IPS-NIHi7 (cell line): ENCODE measurements at regions not wholly inside any gene's neighbourhood (a gene's known extent, or its start where the extent isn't known, plus 50 kb on each side); places are given as distances from the start of the nearest gene placed in this dataset.
"Not testable (repeated sequence)": the region's sequence is repeated elsewhere in the genome, so short reads cannot be mapped to it uniquely, and the experiment has no call there.

ENCODE experiments used
- DNase-seq: peaks from one replicate; pipeline ENCODE4 v3.0.0; 2012; ENCODE audit warnings: mixed read lengths; ENCODE audit errors: extremely low spot score

GRCh38 chr2:142716463-142717242 is 160.8 kb upstream of the KYNU start:
- DNase-seq, result peak; percentile 55

DNA sequence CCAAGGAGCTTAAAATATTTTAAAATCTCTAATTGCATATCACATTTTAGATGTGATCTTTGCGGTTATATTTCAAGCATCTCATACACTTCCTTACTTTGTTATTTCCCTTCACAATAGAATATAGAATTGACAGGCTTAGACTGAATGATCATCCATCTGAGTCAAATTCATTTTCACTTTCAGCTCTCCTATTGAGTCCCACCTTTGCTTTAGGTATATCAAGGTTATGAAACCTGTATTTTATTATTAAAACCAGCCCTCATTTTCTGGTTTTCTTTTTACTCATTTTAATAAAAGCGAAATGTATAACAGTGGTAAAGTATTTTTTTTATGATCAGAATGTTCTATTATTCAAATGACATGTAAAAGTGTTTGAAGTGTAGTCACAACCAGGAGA is 162.9 kb upstream of the KYNU start:
- DNase-seq, result no peak

GRCh38 chr2:142710336-142710735 is 167.1 kb upstream of the KYNU start:
- DNase-seq, result no peak

GRCh38 chr2:142707318-142707717 is 170.1 kb upstream of the KYNU start:
- no peak for DNase-seq

GRCh38 chr2:142702397-142702796 is 175.1 kb upstream of the KYNU start:
- DNase-seq, result not testable (repeated sequence)

DNA sequence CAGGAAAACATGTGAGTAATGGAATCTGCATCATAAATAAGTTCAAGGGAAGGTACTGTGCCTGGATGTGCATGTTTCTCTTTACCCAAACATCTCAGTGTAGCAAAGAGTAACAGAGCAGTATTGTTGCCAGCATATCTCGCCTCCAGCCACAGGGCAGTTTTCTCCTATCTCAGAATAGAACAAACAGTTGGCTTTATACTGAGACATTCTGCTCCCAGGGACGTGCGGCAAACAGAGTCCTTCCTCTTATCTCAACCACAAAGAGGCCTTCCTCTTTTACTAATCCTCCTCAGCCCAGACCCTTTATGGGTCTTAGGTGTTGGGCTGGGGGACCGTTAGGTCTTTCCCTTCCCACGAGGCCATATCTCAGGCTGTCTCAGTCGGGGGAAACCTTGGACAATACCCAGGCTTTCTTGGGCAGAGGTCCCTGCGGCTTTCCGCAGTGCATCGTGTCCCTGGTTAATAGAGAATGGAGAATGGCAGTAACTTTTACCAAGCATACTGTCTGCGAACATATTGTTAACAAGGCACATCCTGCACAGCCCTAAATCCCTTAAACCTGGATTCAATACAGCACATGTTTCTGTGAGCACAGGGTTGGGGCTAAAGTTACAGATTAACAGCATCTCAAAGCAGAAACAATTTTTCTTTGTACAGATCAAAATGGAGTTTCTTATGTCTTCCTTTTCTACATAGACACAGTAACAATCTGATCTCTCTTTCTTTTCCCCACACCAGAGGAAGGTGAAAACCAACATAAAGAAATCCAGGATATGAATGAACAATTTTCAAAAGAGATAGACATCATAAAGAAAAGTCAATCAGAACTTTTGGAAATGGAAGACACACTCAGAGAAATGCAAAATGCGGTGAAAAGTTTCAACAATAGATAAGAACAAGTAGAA is 181.9 kb upstream of the KYNU start:
- DNase-seq, result not testable (repeated sequence)

DNA sequence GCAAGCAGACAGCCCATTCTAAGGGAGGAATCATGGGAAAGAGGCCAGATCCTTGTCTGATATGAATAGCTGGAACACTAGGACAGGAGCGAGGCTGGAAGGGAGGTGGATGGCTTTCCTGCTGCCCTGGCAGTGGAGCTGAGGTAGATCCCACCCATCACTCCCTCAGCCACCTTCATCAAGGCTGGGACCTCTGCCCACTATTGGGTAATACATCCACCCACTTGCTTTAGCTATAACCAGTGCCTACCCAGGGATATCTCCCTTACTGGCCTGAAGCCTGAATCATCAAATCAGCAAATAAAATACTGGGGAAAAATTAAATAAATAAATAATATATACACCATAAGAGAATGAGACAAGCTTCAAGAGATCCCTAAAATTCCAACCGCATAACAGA is 183.2 kb upstream of the KYNU start:
- DNase-seq, result no peak

GRCh38 chr2:142693171-142693950 is 184.1 kb upstream of the KYNU start:
- DNase-seq, result no peak

GRCh38 chr2:142688856-142689605 is 188.4 kb upstream of the KYNU start:
- DNase-seq, result no peak

- DNase-seq, result no peak
Measured at GRCh38 chr2:142687509-142687908, 190.0 kb upstream of the KYNU start.

DNA sequence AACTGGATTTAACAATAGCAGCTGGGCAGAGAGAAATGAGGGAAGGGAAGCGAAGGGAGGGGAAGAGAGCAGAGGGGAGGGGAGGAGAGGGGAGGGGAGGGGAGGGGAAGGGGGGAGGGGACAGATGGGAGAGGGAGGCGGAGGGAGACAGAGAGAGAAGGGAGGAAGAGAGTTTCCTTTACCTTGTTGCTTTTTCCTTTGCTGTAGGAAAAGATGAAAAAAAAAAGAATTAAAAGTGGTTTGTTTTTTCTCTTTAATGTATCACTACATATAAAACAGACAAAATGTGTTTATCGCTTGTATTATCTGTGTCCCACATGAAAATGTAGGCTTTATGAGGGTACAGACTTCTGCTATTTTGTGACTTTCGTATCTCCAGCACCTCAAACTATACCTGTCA is 190.4 kb upstream of the KYNU start:
- no peak for DNase-seq

DNA sequence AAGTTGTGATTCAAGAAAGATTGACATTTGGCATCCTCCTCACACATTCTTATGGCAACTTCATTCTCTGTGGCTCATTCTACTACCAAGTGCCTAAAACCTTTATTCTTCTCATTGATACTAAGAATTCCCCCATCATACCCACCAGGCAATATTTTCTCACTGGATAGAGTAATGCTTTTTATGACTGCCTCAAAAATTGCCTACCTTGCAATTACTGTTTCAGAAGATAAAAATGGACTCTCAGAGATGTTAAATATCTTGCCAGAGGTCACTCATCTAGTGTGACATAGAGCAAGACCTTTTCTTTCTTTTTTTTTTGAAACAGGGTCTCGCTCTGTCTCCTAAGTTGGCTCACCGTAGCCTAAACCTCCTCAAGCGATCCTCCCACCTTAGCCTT is 192.8 kb upstream of the KYNU start:
- DNase-seq, result no peak

DNA sequence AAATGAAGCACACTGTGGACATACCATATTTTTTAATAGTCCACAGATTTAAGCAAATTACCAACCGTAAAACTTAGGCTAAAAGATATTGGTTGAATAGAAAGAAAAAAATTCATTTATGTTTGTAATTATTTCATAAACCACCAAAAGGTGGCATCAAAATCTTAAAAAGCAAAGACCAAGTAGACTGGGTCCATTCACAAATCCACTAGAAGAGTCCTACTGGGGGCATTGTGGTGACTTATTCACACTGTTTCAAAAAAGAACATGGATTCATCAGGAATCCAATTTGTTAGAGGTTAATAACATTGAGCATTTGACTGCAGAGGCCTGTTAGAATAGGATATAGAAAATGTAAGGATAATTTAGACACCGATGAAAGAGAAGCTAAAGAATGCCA is 194.9 kb upstream of the KYNU start:
- no peak for DNase-seq

DNA sequence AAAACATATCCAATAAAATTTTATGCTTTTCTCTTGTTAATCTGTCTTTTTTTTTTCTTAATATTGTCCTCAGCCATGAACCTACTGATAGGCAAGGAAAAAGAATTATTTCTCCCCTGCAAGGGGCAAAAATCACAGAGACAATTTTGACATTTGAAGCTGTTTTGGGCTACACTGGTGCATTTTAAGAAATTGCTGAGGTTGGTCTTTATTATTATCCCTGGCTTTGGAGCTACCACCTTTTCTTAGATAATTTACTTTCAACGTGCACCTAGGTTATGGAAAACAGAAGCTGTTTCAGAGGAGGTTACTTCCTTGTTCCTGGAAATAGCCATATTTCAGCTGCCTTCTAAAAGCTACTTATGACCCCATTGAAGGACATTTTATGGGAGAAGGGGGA is 195.5 kb upstream of the KYNU start:
- DNase-seq, result no peak

DNA sequence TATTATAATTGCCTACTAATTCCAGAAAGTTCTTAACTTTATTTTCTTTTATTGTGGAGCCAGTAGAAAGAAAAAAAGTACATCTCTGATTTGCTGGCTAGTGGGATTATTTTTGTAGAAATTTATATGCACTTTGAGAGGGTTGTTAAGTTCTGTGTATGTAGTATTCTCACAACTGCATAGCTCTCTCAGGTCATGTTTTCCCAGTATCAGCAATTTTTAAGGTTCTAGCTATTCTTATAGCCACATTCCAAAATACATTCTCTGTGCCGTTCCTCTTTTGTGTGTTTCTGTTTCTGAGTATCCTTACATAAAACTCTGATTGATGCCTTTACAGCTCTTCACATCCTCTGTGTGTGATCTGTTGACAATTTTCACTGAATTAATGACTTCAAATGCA is 199.3 kb upstream of the KYNU start:
- no peak for DNase-seq

DNA sequence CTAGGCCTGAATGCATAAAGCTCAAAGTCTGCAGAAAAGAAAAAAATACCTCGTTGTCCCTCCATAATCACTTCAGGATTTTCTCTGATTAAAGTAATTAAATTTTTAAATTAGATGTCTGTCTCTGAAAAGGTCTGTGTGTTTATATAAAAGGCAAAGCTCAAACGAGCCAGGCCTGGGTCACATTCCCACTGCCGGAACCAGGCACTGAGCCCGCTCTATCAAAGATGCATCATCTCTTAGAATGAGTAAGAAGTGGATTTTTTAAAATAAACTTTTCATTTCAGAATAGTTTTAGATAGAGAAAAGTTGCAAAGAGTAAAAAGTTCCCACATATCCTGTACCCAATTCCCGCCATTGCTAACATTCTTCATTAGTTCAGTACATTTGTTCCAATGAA is 202.1 kb upstream of the KYNU start:
- DNase-seq, result no peak

- no peak for DNase-seq
Measured at GRCh38 chr2:142673836-142674235, 203.6 kb upstream of the KYNU start.

DNA sequence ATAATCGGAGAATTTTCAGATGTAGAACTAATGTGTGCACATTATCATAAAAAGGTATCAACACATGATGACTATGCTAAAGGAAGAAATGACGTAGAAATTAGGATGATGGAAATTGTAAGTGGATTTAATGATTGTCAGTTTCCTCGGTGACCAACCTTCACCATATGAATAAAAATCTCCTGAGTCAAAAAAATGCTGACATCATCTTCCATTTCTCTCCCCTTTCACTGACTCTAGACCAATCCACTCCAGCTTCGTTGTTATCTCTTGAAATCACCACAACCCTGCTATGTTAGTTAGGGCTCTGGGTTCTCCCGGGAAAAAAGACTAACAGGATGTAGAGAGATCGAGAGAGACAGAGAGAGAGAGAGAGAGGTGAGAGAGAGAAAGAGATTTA is 204.8 kb upstream of the KYNU start:
- no peak for DNase-seq

- no peak for DNase-seq
Measured at GRCh38 chr2:142670362-142670761, 207.1 kb upstream of the KYNU start.

DNA sequence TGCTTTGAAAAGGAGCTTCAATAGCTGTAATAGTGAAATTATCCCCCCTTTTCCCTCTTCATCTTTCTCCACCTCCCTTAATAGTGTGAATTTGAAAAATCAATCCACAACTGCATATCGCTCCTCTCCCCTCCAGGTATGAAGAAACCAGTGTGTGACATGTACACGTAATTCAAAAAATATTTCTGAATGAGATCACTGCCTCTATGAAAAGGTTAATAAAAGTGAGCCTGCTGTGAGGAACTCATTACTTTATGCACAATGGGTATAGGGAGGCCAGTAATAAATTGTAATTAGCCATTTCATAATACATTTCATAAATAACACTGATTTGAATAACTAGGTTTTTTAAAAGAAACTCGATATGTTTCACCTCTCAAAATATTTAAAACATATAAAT is 209.0 kb upstream of the KYNU start:
- no peak for DNase-seq

- DNase-seq, result no peak
Measured at GRCh38 chr2:142665241-142665640, 212.2 kb upstream of the KYNU start.

DNA sequence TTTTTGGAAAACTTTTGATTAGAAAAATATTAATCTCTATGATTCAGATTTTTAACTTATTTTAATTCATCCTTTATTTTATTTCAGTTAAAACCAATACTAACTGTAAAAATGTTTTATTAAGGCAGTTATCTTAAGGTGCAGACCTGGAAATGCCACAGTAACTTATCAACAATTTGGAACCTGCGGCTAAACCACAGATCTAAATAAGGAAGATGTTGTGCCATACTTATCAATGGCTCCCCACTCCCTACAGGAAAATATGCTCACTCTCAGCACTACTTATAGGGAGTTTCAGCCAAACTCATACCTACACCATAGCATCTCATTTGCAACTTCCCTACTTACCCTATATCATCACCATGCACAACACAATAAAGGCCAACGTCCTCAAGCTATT is 226.9 kb upstream of the KYNU start:
- DNase-seq, result no peak
